G401 (cell line): ENCODE measurements at regions not wholly inside any gene's neighbourhood (a gene's known extent, or its start where the extent isn't known, plus 50 kb on each side); places are given as distances from the start of the nearest gene placed in this dataset.

Experiments
- DNase-seq: peaks from one replicate; pipeline ENCODE4 v3.0.0-alpha.2; 2015; ENCODE audit warnings: low spot score
- in situ Hi-C: cut with HindIII; loops from 2 replicates; pipeline ENCODE4 v1.10.0; 2016; ENCODE audit warnings: low sequenced_read_pairs, mixed read lengths

DNA sequence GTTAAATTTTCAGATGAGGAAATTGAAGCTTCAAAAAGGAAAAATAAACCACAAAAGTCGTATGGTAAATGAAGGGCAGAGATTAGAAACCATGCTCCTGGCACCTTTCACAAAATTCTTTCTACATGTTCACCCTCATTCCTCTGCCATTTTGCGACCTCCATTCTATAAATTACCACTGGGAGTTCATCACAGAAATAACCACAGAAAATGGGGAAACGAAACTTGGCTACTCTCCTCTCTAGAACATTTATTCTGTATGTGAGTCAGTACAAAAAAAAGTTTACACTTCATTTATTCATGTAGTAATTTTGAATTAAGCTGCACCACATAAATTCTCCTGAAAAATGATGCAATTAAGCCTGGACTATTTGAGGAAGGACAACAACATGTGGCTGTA lies 320.9 kb upstream of the C1orf87 start:
- no peak for DNase-seq

DNA sequence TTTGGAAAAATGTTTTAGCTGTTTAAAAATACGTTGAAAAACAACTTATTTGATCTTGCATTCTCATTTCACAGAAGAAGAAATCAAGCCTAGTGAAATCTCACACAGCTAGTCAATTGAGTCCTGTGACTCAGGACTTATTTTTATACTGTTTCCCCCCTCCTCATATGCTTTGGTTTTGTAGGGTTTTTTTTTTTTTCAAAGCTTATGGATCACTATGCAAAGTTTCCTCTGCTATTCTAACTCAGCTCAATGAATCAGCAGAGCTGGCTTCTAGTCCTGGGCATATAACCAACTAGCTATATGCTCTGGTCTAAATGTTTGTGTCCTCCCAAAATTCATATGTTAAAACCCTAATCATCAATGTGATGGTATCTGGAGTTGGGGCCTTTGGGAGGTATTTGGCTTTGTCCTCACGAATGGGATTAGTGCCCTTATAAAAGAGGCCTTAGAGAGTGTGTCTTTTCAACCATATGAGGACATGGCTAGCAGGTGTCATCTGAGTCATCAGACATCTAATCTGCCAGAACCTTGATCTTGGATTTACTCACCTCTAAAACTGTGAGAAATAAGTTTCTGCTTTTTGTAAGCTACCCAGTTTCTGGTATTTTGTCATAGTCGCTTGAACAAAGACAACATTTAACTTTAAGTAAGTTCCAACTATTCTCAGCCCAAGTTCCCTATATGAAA lies 317.2 kb upstream of the C1orf87 start:
- DNase-seq: no peak
- in situ Hi-C loops: no loop called here

More for the DNA sequence above, 320.9 kb upstream of the C1orf87 start:
- in situ Hi-C loops: no loop called here

DNA sequence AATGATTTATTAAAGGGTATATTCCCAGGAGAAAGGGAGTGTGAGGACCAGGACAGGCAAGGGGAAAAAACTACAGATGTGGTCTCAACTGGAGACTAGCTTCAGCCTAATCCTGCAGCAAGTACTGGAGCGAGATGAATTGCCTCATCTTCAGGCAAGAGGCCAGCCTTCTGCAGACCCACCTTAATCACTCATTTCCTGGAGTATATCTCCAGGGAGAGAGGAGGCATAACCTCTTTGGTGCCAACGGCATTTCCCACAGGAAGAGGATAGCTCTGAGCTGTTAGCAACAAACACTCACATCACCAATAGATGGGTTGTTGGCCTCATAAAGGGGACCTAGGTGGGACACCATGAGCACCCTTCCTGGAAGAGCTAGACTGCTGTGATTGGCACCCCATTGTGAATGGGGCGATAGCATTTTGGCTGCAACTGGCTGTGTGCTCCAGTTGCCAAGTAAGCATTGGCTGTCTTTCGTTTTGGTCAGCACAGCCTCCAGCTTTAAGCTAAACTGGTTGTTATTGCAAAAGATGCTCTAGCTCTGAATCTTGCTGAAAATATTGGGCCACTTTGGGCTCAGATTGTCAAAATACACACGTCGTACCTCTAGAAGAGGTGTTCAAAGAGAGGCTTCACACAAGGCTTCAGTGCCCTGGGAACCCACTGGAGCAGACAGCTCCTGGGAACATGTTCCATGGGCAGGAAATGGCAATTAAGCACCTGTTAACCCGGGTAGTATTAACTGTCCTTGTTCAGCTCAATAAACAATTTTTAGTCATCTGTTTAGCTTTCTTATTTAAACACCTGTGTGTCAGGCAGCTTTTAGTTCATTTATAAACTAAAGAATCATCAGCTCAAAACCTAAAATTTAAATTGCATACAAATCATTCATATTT lies 314.8 kb upstream of the C1orf87 start:
- DNase-seq: no peak

DNA sequence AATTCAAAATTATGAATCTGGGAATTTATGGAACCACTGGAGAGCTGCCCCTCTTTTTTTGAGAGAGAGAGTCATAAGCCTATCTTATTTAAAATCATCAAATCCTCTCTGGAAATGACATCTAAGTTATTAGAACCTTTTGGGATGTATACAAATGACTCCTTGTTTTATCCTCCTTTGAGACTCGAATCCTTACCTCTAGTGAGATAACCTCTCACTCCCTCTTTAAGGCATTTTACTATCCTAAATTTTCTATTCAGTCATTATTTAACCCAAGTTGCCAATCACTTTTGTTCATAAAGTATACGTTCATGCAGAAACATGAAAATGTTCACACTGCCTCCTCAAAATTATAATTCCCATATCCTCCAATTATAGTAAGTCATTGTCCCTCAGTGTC lies 313.6 kb upstream of the C1orf87 start:
- in situ Hi-C loops: no loop called here
- no peak for DNase-seq

More for the DNA sequence above, 314.8 kb upstream of the C1orf87 start:
- in situ Hi-C loops: no loop called here

DNA sequence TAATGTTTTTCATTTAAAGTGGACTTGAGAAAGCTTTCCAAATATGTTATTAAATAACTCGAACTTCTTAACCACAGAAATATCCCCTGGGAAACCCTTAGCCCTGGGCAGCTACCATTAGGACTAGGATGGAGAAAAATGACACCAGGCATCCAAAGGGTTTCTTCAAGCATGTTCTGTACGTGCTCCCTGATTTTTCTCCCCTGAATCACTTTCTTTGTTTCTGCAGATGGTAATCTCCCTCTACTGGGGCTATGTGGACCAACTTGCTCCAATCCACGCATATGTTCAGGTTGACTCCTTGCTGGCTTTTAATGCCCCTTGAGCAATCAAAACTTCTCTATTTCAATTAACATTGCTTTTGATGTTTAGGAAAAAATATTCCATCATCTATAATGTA lies 312.7 kb upstream of the C1orf87 start:
- in situ Hi-C loops: no loop called here
- no peak for DNase-seq

DNA sequence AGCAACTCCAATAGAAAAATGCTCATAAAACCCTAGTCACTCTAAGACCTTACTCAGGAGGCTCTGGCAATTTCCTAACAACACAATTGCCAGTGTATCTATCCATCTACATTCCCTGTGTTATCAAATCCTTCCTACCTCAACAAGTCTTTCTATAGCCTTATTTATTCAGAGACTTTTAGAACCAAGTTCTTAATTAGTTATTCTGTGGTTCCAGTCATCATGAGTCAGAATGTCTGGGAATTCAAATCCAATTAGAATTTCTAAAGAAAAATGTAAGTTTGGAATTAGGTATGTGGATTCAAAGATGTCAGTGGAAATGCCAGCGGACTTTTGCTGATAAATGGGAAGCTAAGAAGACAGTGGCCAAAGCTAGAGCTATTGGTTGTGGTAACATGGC lies 302.6 kb upstream of the C1orf87 start:
- no peak for DNase-seq
- in situ Hi-C loops: no loop called here

DNA sequence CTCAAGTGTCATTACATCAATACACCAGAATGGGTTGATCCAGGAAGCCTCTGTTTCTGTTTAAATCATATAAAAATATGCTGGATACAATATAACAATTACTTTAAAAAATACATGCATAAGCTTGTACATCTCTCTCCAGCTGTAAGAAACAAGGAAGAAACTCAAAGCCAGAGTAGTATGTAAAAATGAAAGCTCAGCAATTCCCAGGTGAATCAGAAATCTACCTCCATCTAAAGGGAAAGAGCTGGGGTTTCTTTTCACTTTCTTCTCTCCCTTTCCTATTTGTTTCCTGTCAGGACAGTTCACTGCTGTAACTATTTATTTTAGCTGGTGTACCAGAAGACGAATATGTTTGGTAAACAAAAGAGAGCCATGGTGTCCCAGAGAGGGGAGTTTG lies 301.0 kb upstream of the C1orf87 start:
- in situ Hi-C loops: no loop called here
- DNase-seq: no peak

DNA sequence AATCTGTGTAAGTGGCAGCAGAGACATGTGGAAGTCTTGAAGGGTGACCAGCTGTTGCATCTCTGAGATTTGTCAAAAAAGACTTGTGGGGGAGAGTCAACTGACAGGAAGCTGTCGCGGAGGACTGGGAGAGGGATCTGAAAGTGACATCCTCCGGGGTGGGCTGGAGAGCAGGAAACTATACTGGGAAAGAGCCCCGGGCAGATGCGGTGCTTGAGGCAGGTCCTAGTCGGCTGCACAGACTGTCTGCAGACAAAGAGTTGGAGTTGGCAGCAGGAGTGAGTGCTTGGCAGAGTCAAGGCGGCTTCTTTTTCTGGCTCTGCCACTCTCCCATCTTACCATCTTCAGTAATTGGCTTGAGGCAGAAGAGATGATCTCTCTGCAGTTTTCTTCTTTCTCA lies 294.0 kb upstream of the C1orf87 start:
- in situ Hi-C loops: no loop called here
- DNase-seq: peak; percentile 1

DNA sequence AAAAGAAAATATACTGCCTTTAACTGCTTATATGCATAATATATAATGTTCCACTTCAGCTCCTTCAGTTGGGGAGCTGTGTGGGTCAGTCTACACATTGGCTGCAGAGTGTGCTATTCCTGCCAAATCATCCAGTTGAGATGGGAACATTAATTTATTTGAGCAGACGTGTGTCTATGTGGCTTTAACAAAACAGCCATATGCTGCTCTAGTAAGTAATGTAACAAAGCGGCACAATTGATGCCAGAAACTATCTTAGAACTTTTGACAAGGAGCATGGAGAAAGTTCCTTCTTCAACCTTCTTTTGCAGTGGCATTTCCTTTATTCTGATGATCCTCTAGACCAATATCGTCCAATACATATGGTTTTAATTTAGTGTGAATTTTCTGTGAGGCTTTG lies 285.9 kb upstream of the C1orf87 start:
- in situ Hi-C loops: no loop called here
- no peak for DNase-seq

DNA sequence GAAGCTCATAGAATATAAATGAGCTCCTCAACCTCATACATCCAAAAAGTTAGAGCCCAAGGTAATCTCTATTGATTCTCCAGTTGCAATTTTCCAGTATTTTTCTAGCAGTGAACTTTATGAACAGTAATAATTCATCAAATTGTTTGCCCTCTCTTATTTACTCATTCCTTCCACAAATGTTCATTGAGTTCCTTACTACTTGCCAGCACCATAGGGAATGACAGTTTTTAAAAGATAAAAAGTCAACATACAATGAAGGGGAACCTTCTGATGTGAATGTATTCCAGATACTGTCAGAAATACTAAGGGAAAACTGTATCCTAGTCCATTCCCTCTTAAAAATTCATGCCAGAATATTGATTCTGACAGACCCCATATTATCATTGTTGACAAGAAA lies 277.0 kb upstream of the C1orf87 start:
- no peak for DNase-seq
- in situ Hi-C loops: no loop called here

DNA sequence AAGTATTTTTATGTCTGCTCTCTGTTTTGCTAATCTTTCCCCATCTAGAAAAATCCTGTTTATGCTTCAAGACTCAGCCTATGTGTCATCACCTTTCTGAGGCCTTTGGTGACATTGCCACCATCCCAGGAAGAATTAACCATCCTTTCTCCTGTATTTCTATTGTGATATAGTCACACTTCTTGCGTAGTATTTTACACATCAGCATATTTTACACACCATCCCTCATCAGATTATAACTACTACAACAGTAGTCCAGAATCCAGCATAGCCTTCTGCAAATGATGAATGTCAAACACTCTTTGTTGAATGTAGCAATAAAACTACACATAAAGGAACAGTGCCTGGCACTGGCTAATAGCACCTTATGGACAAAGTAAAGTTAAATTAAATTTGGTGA lies 275.3 kb upstream of the C1orf87 start:
- no peak for DNase-seq
- in situ Hi-C loops: no loop called here

DNA sequence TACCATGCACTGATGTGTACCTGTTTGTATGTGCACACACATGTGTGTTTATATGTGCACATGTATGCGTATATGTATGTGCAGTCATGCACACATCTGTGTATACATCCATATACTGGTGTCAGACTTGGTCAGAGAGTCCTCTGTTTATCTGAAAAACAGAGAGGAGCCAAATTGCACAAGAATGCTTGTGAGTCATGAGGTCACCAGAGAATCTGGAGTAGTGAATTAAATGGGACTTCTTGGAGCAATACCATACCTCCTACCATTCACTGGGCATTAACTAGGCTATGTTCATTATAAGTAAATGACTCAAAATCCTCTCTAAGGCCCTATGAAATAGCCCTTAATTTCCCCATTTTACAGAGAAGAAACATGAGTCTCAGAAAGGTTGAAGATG lies 272.1 kb upstream of the C1orf87 start:
- DNase-seq: no peak

DNA sequence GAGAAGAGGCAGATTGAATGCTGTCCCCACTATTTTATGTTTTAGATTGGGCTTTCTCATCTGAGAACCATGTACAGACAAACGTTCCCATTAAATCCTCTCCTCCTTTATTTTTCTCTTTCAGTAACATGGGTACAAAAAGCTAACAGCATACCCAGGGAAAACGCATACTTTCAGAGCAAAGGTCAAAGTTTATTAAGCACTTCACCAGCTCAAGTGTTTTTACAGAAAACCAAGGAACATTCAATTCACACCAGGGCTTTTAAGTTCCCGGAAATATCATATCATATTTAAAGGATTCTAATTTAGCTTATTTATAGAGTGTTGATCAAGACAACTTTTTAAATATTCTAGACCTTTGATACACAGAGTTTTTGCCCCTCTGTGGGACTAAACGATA lies 271.5 kb upstream of the C1orf87 start:
- in situ Hi-C loops: no loop called here
- no peak for DNase-seq

More for the DNA sequence above, 272.1 kb upstream of the C1orf87 start:
- in situ Hi-C loops: no loop called here

DNA sequence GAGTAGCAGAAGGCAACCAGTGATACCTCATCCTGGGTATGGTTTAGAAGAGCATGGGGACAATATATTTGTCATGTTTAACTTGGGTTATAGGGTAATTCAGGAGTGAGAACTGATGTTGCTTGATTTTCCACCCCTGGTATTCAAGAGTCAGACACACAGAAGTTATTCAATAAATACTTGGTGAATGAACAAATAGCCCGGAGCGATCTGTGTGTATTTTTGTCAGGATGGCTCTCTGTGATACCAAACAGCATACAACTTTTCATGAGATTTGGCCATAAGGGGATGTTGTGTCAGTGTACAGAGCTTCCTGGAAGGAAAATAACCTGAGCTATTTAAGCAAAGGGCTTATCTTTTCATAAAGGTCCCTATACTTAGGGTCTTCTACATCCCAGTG lies 270.2 kb upstream of the C1orf87 start:
- DNase-seq: no peak
- in situ Hi-C loops: no loop called here

DNA sequence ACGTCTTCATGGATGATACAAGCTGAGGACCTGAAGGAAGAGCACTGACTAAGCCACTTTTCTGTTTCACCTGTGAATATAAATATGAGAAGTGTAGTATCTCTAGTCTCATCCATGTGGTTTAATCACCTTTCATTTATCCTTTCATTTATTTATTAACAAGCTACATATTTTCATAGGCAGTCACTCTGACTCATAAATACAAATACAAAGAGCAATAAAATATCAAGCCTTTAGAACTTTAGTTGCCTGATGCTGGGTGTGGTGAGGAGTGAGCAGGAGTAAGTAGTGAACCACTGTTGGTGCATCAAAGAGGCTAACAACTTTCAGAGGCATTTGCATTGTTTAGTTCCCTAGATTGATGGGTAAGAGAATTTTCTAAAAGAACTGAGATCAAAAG lies 269.0 kb upstream of the C1orf87 start:
- DNase-seq: no peak
- in situ Hi-C loops: no loop called here

DNA sequence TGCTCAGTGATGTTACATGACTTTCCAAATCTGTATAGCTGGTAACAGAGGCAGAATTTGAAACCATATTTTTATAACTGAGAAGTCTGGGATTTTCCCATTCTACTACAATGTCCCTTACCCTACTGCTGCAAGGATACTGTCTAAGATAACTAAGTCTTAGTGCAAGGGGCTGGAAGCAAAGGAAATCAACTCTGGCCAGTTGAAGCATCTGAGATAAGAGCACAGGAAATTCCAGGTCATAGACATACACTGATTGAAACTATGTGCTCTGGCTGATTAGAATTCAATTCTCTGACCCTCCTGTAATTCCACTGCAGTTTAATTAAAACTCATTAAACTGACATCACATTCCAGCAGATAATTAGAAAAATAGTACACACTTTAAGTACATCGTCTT lies 267.7 kb upstream of the C1orf87 start:
- no peak for DNase-seq
- in situ Hi-C loops: no loop called here

DNA sequence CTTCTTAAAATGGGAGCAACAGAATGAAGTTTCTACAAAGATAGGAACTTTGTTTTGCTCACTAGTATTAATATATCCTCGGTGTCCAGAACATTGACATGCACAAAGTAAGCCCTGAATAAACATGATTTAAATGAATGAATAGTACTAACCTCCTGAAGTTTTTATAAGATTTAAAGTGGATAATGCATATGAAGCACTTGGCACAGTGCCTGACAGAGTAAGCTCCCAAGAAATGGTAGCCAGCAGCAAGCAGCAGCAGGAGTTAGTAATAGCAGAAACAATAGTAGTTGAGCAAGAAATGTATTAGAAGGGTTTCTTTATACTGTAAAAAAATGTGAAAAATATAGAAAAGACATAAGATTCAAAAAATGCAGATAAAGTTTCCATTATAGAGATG lies 258.1 kb upstream of the C1orf87 start:
- in situ Hi-C loops: no loop called here
- DNase-seq: no peak

DNA sequence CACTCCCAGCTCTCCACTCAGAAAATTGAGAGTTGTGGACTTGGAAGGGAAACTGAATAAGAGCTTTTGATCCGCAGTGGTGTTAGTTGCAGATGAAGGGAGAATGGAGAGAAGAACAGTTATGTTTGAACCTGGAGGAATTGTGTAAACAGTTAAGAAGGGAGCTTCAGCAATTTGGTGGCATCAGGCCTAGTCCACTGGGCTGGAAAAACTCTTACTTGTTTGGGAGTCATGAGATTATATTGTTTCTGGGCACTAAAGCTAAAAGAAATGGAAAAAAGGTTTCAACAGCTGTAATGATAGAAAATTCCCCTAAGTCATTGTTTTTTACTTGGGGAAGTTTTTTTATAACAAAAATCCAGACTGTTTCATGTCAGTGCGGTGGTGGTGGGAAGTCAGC lies 256.1 kb upstream of the C1orf87 start:
- DNase-seq: no peak
- in situ Hi-C loops: no loop called here

DNA sequence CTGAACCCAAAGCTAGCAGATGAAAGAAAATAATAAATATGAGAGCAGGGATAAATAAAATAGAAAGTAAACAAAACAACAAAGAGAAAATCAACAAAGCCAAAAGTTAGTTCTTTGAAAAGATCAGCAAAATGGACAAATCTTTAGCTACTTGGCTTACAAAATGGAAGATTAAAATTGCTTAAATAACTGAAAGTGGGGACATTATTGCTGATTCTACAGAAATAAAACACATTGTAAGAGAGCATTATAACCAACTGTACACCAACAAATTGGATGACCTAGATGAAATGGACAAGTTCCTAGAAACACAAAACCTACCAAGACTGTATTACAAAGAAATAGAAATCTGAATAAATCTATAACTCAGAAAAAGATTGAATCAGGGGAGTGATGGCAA lies 238.3 kb upstream of the C1orf87 start:
- in situ Hi-C loops: no loop called here
- DNase-seq: no peak

DNA sequence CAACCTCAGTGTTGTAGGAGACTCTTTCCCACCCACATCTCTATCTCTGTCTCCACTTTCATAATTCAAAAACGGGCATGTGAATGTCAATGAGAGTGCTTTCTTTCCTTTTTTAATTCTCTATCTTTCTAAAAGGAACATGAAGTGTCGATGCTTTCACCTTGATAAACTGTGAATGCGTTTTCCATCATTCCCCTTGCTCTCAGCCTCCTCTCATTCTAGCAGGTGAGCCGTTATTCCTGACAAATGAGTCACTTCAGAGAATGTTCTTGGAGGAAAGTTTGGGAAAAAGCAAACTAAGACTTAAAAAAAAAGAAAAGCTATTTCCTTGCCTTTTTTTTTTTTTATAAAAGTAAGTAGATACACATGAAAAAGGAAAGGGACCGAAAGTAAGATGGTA lies 226.0 kb upstream of the C1orf87 start:
- DNase-seq: no peak
- in situ Hi-C loops: no loop called here

DNA sequence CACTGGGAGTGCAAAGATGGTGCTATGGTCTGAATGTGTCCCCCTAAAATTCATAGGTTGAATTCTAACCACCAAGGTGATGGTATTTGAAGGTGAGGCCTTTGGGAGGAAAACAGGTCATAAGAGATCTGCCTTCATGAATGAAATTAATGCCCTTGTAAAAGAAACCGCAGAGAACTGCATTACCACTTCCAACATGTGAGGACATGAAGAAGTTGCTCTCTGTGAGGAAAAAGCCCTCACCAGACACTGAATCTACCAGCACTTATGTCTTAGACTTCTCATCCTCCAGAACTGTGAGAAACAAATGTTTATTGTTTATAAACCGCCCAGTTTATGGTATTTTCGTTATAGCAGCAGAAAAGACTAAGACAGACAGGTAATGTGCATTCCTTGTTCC lies 224.7 kb upstream of the C1orf87 start:
- in situ Hi-C loops: no loop called here
- no peak for DNase-seq
